HepG2 (cell line): ENCODE measurements at regions not wholly inside any gene's neighbourhood (a gene's known extent, or its start where the extent isn't known, plus 50 kb on each side); places are given as distances from the start of the nearest gene placed in this dataset.

Experiments
- ATAC-seq: fragments of 200-7000 bp; cut with Tn5 transposase; 3 replicates; pipeline ENCODE4 v1.9.1; 2020; ENCODE audit warnings: mild to moderate bottlenecking, moderate library complexity
- BruUV-seq: library from RNA; stranded (reverse); fragments of 400-500 nt; replicated peaks from 2 replicates; lab custom pipeline; 2021; lab: Mats Ljungman, UMichigan
- CTCF ChIA-PET: fragments of 300-600 bp; formaldehyde crosslinking; extraction: SDS; loops from one replicate; lab custom pipeline; 2021; ENCODE audit warnings: low total read pairs, inconsistent platforms, low intra/inter-chr PET ratio; lab: Yijun Ruan, JAX
- POLR2A ChIA-PET: fragments of 350-600 bp; sonication (Branson Sonifier 250); formaldehyde crosslinking; loops from one replicate; lab custom pipeline; 2020; ENCODE audit warnings: antibody characterized with exemption, inconsistent platforms; lab: Yijun Ruan, JAX
- DNase-seq: peaks from one replicate; pipeline ENCODE4 v3.0.0-alpha.2; 2015; ENCODE audit warnings: low spot score
- FAIRE-seq: peaks from 3 replicates; lab custom pipeline; 2011; peaks lifted over from hg19 to GRCh38; lab: Jason Lieb, UNC
- H2AFZ ChIP-seq: one replicate; pipeline ENCODE4 v1.6.1; 2011; ENCODE audit warnings: low read length, inconsistent platforms
- H3K27ac ChIP-seq: fragments of 300-600 bp; 3 replicates; pipeline ENCODE4 v1.8.0; 2011; ENCODE audit warnings: mixed run types, mild to moderate bottlenecking, mixed read lengths, low read length, inconsistent platforms; ENCODE audit not compliant: insufficient read depth; ENCODE audit errors: extremely low read length
- H3K27me3 ChIP-seq, 2 experiments: fragments of 200-600 bp in 1 of 2; 2 replicates in 1 of 2; 3 replicates in 1 of 2; pipeline versions ENCODE4 v1.6.0 to v1.8.0; 2011; ENCODE audit warnings: low read length in 2 of 2, mild to moderate bottlenecking in 2 of 2, moderate library complexity in 2 of 2, inconsistent platforms in 1 of 2; ENCODE audit not compliant: insufficient read depth in 2 of 2, control insufficient read depth in 1 of 2
- H3K36me3 ChIP-seq, 2 experiments: fragments of 200-600 bp in 1 of 2; replicated peaks in 1 of 2; 2 replicates in 1 of 2; 3 replicates in 1 of 2; pipeline versions ENCODE4 v1.5.1 to v1.8.0; 2011; ENCODE audit warnings: low read length in 2 of 2, inconsistent platforms in 1 of 2; ENCODE audit not compliant: insufficient read depth in 2 of 2, control insufficient read depth in 1 of 2
- H3K4me1 ChIP-seq: 2 replicates; pipeline ENCODE4 v1.5.1; 2012; ENCODE audit warnings: low read length, inconsistent platforms; ENCODE audit not compliant: insufficient read depth
- H3K4me2 ChIP-seq: 2 replicates; pipeline ENCODE4 v1.6.0; 2011; ENCODE audit warnings: low read depth, low read length, inconsistent platforms
- H3K4me3 ChIP-seq, 3 experiments: fragments of 200-600 bp in 1 of 3; sonication (generic), shearing (Covaris generic) in 1 of 3; replicated peaks in 1 of 3; 2 replicates each; pipeline ENCODE4 v1.5.1; 2011 to 2016; ENCODE audit warnings: low read length in 3 of 3, inconsistent platforms in 2 of 3, low read depth in 2 of 3, mild to moderate bottlenecking in 2 of 3, control low read depth in 1 of 3, mixed read lengths in 1 of 3; ENCODE audit not compliant: insufficient read depth in 1 of 3
- H3K79me2 ChIP-seq: one replicate; pipeline ENCODE4 v1.6.1; 2011; ENCODE audit warnings: low read length, inconsistent platforms; ENCODE audit not compliant: insufficient read depth
- H3K9ac ChIP-seq: 2 replicates; pipeline ENCODE4 v1.6.0; 2011; ENCODE audit warnings: mild to moderate bottlenecking, low read depth, low read length, inconsistent platforms; ENCODE audit not compliant: insufficient read depth
- H3K9me3 ChIP-seq: 2 replicates; pipeline ENCODE4 v1.5.1; 2012; ENCODE audit warnings: mild to moderate bottlenecking, low read length
- H4K20me1 ChIP-seq: 2 replicates; pipeline ENCODE4 v1.6.0; 2011; ENCODE audit warnings: inconsistent platforms, mild to moderate bottlenecking, low read length, moderate library complexity; ENCODE audit not compliant: insufficient read depth
- HBP1 ChIP-seq: IDR thresholded peaks from 2 replicates; pipeline ENCODE4 v1.6.1; 2016; ENCODE audit warnings: low read depth, control low read depth
- HMGXB3 ChIP-seq: sonication (generic); formaldehyde crosslinking; IDR thresholded peaks from 2 replicates; pipeline ENCODE4 v1.4.0; 2020; ENCODE audit warnings: missing genetic modification reagents, borderline replicate concordance
- HOXA9 ChIP-seq: sonication (generic); formaldehyde crosslinking; IDR thresholded peaks from 2 replicates; pipeline ENCODE4 v1.8.1; 2022; ENCODE audit warnings: missing genetic modification reagents, mild to moderate bottlenecking, moderate library complexity, borderline replicate concordance
- ISL2 ChIP-seq: sonication (generic); formaldehyde crosslinking; IDR thresholded peaks from 2 replicates; pipeline ENCODE4 v1.5.0; 2020; ENCODE audit warnings: missing genetic modification reagents
- SMAD3 ChIP-seq: sonication (generic); formaldehyde crosslinking; IDR thresholded peaks from 2 replicates; pipeline ENCODE4 v1.4.0; 2020; ENCODE audit warnings: missing genetic modification reagents
- ZNF282 ChIP-seq: fragments of 450-650 bp; IDR thresholded peaks from 2 replicates; pipeline ENCODE4 v1.6.1; 2018; ENCODE audit not compliant: partially characterized antibody
- ZNF883 ChIP-seq: sonication (generic); formaldehyde crosslinking; IDR thresholded peaks from 2 replicates; pipeline ENCODE4 v1.5.1; 2020; ENCODE audit warnings: mild to moderate bottlenecking, missing genetic modification reagents; ENCODE audit errors: not compliant biosample characterization
- WGBS: methylation state at CpG from one replicate; pipeline ENCODE4 v1.1.6; 2017; ENCODE audit warnings: low lambda C conversion rate; 5-methylcytosine and 5-hydroxymethylcytosine counted together
- in situ Hi-C: cut with HindIII; loops from 2 replicates; pipeline ENCODE4 v1.10.0; 2017; ENCODE audit warnings: low pct_unique_long_range_greater_than_20kb; ENCODE audit not compliant: extremely low pct_ligation_motif_present
- intact Hi-C: fragments of 100-400 bp; cut with micrococcal nuclease; formaldehyde crosslinking; loops from one replicate; pipeline ENCODE4 v1.10.0; 2022; ENCODE audit not compliant: unreplicated experiment

GRCh38 chr1:102640872-102641271 is 467.4 kb downstream of the COL11A1 start:
- DNase-seq: no peak
- Histone ChIP-seq H3K9me3 (no peaks in the 10 kb centered on the region), H3K36me3 (no peaks in the 10 kb centered on the region), H3K4me3 (no peak overlapping the region), H3K27ac (no peak overlapping the region), H3K27me3 (no peaks in the 10 kb centered on the region; a peak in 1 of 5 replicates), H3K79me2 (no peaks in the 10 kb centered on the region), H2AFZ (no peak overlapping the region), H3K4me2 (no peak overlapping the region), H4K20me1 (no peaks in the 10 kb centered on the region), H3K4me1 (no peaks in the 10 kb centered on the region), H3K9ac (no peak overlapping the region)
- no peak for FAIRE-seq
- no TSS peak for BruUV-seq
- in situ Hi-C loops: no loop called here
- ChIA-PET POLR2A (no interaction called here), CTCF (no interaction called here)
- 2% methylated on average over 1 of the region's 1 CpG for WGBS
- intact Hi-C loops: no loop called here
- no peak for TF ChIP-seq HOXA9 (CRISPR knock-in tag)
- TF ChIP-seq ZNF883 (CRISPR knock-in tag): no peak
- TF ChIP-seq ZNF282: no peak
- TF ChIP-seq HBP1 (CRISPR knock-in tag): no peak
- TF ChIP-seq SMAD3: no peak
- no peak for TF ChIP-seq HMGXB3 (CRISPR knock-in tag)
- no peak for TF ChIP-seq ISL2
- no peak for ATAC-seq
